ENCODE measurements at regions not wholly inside any gene's neighbourhood (a gene's known extent, or its start where the extent isn't known, plus 50 kb on each side); places are given as distances from the start of the nearest gene placed in this dataset.

- H3K27me3 ChIP-seq = no peaks in the 10 kb centered on the region
- peaks cover 0 to 8% of the 10 kb centered on the region in 2 donors for H3K9me3 ChIP-seq
- no peaks in the 10 kb centered on the region for H3K4me1 ChIP-seq
- H3K36me3 ChIP-seq = no peaks in the 10 kb centered on the region
- DNase-seq (ENCODE audit: low spot score) = no peak
- H3K27ac ChIP-seq = no peak overlapping the region
- TF ChIP-seq CTCF (IDR thresholded peaks at IDR 0.05) = no peak
- no peak overlapping the region for H3K4me3 ChIP-seq
Observed at GRCh38 chr3:167188592-167188991, 191.5 kb downstream of the ZBBX start.

- Histone ChIP-seq H3K4me3 (no peak overlapping the region), H3K36me3 (no peaks in the 10 kb centered on the region), H3K9me3 (peaks cover 0 to under 1% of the 10 kb centered on the region in 2 donors), H3K27ac (no peak overlapping the region), H3K4me1 (no peaks in the 10 kb centered on the region), H3K27me3 (no peaks in the 10 kb centered on the region)
- no peak for DNase-seq (ENCODE audit: low spot score)
- no peak for TF ChIP-seq CTCF (IDR thresholded peaks at IDR 0.05)
Observed at GRCh38 chr3:167187221-167187620, 192.9 kb downstream of the ZBBX start.

GRCh38 chr3:167184511-167184910 lies 195.6 kb downstream of the ZBBX start:
- TF ChIP-seq CTCF (IDR thresholded peaks at IDR 0.05) = no peak
- no peaks in the 10 kb centered on the region for H3K36me3 ChIP-seq

GRCh38 chr3:167172377-167172776 lies 207.7 kb downstream of the ZBBX start:
- no peak overlapping the region for H3K27ac ChIP-seq
- no peaks in the 10 kb centered on the region for H3K27me3 ChIP-seq
- no peak for TF ChIP-seq CTCF (IDR thresholded peaks at IDR 0.05)
- DNase-seq (ENCODE audit: low spot score) = no peak
- H3K36me3 ChIP-seq = no peaks in the 10 kb centered on the region
- no peak overlapping the region for H3K4me3 ChIP-seq
- H3K4me1 ChIP-seq = peaks cover 0 to 6% of the 10 kb centered on the region in 2 donors
- no peaks in the 10 kb centered on the region for H3K9me3 ChIP-seq

More at GRCh38 chr3:167184511-167184910, 195.6 kb downstream of the ZBBX start:
- no peak for DNase-seq (ENCODE audit: low spot score)
- H3K27me3 ChIP-seq = no peaks in the 10 kb centered on the region
- H3K9me3 ChIP-seq = no peaks in the 10 kb centered on the region
- no peaks in the 10 kb centered on the region for H3K4me1 ChIP-seq
- H3K27ac ChIP-seq = no peak overlapping the region
- H3K4me3 ChIP-seq = no peak overlapping the region

GRCh38 chr3:167167491-167167890 lies 212.6 kb downstream of the ZBBX start:
- peak overlapping the region in 1 of 2 donors; percentile 72 for H3K27ac ChIP-seq
- no peak for TF ChIP-seq CTCF (IDR thresholded peaks at IDR 0.05)
- peaks cover 0 to 21% of the 10 kb centered on the region in 2 donors for H3K4me1 ChIP-seq
- no peak for DNase-seq (ENCODE audit: low spot score)
- no peaks in the 10 kb centered on the region for H3K36me3 ChIP-seq
- no peaks in the 10 kb centered on the region for H3K27me3 ChIP-seq
- no peak overlapping the region for H3K4me3 ChIP-seq
- H3K9me3 ChIP-seq = no peaks in the 10 kb centered on the region

- no peaks in the 10 kb centered on the region for H3K27me3 ChIP-seq
- H3K4me1 ChIP-seq = peaks cover 0 to 21% of the 10 kb centered on the region in 2 donors
- no peaks in the 10 kb centered on the region for H3K9me3 ChIP-seq
- no peak for TF ChIP-seq CTCF (IDR thresholded peaks at IDR 0.05)
- peak overlapping the region; percentile 29 to 72 for H3K27ac ChIP-seq
- DNase-seq (ENCODE audit: low spot score) = no peak
- no peaks in the 10 kb centered on the region for H3K36me3 ChIP-seq
- no peak overlapping the region for H3K4me3 ChIP-seq
Observed at GRCh38 chr3:167166594-167167253, 213.4 kb downstream of the ZBBX start.
